ENCODE measurements at regions not wholly inside any gene's neighbourhood (a gene's known extent, or its start where the extent isn't known, plus 50 kb on each side); places are given as distances from the start of the nearest gene placed in this dataset.

GRCh38 chr1:192939440-192939839 lies 119.7 kb downstream of the UCHL5 start:
- TF ChIP-seq CTCF (IDR thresholded peaks at IDR 0.05) (no peak), ZFX (IDR thresholded peaks at IDR 0.05; ENCODE audit: borderline replicate concordance) (no peak)
